Heart left ventricle (tissue), 16 donors: ENCODE measurements at regions not wholly inside any gene's neighbourhood (a gene's known extent, or its start where the extent isn't known, plus 50 kb on each side); places are given as distances from the start of the nearest gene placed in this dataset.

Source experiments
- ATAC-seq, 4 donors: fragments of 200-7000 bp; cut with Tn5 transposase; one replicate each; pipeline ENCODE4 v1.9.1; 2020 to 2022; ENCODE audit warnings: moderate library complexity in 4 of 4, mild to moderate bottlenecking in 3 of 4, moderate number of reproducible peaks in 1 of 4
- DNase-seq, 5 donors: peaks; one replicate each; pipeline ENCODE4 v3.0.0-alpha.2; 2020
- H3K27ac ChIP-seq, 12 donors: fragments of 200-600 bp; sonication (generic) in 4 of 12; one replicate each; pipeline versions ENCODE4 v1.5.0 to v1.8.0; 2016 to 2022; ENCODE audit warnings: mild to moderate bottlenecking in 2 of 12
- H3K27me3 ChIP-seq, 9 donors: fragments of 200-600 bp; sonication (generic) in 2 of 9; one replicate each; pipeline versions ENCODE4 v1.5.1 to v1.8.0; 2016 to 2022; ENCODE audit warnings: mild to moderate bottlenecking in 3 of 9
- H3K36me3 ChIP-seq, 9 donors: fragments of 200-600 bp; sonication (generic) in 2 of 9; one replicate each; pipeline versions ENCODE4 v1.5.0 to v1.8.0; 2018 to 2022; ENCODE audit warnings: mild to moderate bottlenecking in 2 of 9
- H3K4me1 ChIP-seq, 12 donors: fragments of 200-600 bp; sonication (generic) in 4 of 12; one replicate each; pipeline versions ENCODE4 v1.5.0 to v1.8.0; 2016 to 2022; ENCODE audit warnings: mild to moderate bottlenecking in 3 of 12
- H3K4me3 ChIP-seq, 12 donors: fragments of 200-600 bp; sonication (generic) in 4 of 12; one replicate each; pipeline versions ENCODE4 v1.5.0 to v1.8.0; 2017 to 2022; ENCODE audit warnings: mild to moderate bottlenecking in 9 of 12, moderate library complexity in 4 of 12
- H3K9me3 ChIP-seq, 12 donors: fragments of 200-600 bp; sonication (generic) in 4 of 12; one replicate each; pipeline versions ENCODE4 v1.5.0 to v1.8.0; 2016 to 2022; ENCODE audit warnings: mild to moderate bottlenecking in 1 of 12
- POLR2A ChIP-seq, 2 donors: fragments of 450-650 bp; IDR thresholded peaks; one replicate each; pipeline ENCODE4 v1.6.1; 2017; ENCODE audit warnings: antibody characterized with exemption in 2 of 2, mild to moderate bottlenecking in 2 of 2, moderate library complexity in 2 of 2
- WGBS, 4 donors: extraction: QIAGEN DNeasy Blood & Tissue Kit in 2 of 4; methylation state at CpG; one replicate each; pipeline versions ENCODE4 v1.1.5 to v1.1.7; 2013 to 2018; 5-methylcytosine and 5-hydroxymethylcytosine counted together
- intact Hi-C, 10 donors: fragments of 100-400 bp; cut with DNase I; formaldehyde crosslinking; loops; one replicate each; pipeline versions ENCODE4 v1.11.1 to v1.14.2; 2022
- TF ChIP-seq, protein P1 (sequence below), 12 donors: fragments of 200-600 bp; sonication (generic) in 4 of 12; IDR thresholded peaks; one replicate each; pipeline versions ENCODE4 v1.5.0 to v1.8.0; 2018 to 2022; ENCODE audit warnings: antibody characterized with exemption in 12 of 12, mild to moderate bottlenecking in 5 of 12
- donor health status: ischemic (EF 13 %, LVEDD 7.1; RV severe dilation, severe dysfunction).
- donor health status: healthy with polysubstance abuse.
- donor health status: DM: no; HTN: yes; CAD: no.
- donor health status: DM: no; HTN: no; CAD: no.
- donor health status: ischemic (EF 25% LVEDD 6.9; RV normal size, moderate dysfunction).
- donor health status: ischemic (EF 25% LVEDD 5.7; RV mildly dilated, moderate dysfunction).
- donor health status: healthy.
- donor health status: DM: yes; HTN: yes; CAD: no.
- donor health status: ischemic (EF 35%, LVEDD 5.7; RV mildly dilated, moderate dysfunction).
- donor health status: nonischemic (EF 11% LVEDD 7.7; RV severe dilation, severe dysfunction).
- donor health status: DM: yes; HTN: yes; CAD: no.
- donor health status: PGD.
- donor health status: ischemic (EF 29% LVEDD 5.4; RV normal size, mild dysfunction).
- donor health status: nonischemic (EF 23%, LVEDD 6.1; RV moderate dilation, normal function).

DNA sequence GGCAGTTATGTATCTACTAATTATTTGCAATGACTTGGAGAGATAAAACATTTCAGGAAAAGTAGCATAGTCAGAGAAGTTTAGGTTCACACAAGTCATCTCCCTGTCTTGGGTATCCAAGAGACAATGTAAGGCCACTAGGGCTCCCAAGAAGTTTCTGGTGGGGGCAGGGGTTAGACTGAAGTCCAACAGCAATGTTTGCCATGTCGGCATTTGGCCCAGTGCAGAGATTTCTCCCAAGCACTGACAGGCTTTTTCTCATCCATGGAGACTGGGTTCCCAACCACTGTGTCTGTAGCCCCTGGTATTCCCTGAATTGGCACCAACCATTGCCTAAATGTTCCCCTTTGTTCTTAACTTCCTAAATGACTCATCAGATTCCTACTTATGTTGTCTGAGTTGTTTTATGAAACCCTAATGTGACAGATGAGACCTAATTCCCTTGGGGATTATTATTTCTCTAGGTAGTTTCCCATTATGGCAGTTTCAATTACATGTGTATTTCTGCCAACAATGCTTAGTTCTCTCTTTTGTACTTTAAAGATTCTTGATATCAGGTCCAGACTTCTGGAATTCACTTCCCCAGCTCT is 103.6 kb upstream of the EGFLAM start:
- intact Hi-C loops: no loop called here
- DNase-seq (no peak), ATAC-seq (no peak)
- TF ChIP-seq POLR2A (IDR thresholded peaks at IDR 0.05): no peak
- TF ChIP-seq, protein P1, sequence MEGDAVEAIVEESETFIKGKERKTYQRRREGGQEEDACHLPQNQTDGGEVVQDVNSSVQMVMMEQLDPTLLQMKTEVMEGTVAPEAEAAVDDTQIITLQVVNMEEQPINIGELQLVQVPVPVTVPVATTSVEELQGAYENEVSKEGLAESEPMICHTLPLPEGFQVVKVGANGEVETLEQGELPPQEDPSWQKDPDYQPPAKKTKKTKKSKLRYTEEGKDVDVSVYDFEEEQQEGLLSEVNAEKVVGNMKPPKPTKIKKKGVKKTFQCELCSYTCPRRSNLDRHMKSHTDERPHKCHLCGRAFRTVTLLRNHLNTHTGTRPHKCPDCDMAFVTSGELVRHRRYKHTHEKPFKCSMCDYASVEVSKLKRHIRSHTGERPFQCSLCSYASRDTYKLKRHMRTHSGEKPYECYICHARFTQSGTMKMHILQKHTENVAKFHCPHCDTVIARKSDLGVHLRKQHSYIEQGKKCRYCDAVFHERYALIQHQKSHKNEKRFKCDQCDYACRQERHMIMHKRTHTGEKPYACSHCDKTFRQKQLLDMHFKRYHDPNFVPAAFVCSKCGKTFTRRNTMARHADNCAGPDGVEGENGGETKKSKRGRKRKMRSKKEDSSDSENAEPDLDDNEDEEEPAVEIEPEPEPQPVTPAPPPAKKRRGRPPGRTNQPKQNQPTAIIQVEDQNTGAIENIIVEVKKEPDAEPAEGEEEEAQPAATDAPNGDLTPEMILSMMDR (IDR thresholded peaks at IDR 0.05): no peak
- Histone ChIP-seq H3K27ac (no peak overlapping the region), H3K36me3 (no peaks in the 10 kb centered on the region), H3K4me3 (no peak overlapping the region), H3K9me3 (no peaks in the 10 kb centered on the region), H3K4me1 (no peaks in the 10 kb centered on the region), H3K27me3 (peaks cover 0 to 14% (median 0%) of the 10 kb centered on the region in 9 donors)
- WGBS, 4 donors: 74 to 94% (median 84%) methylated on average over 1 of the region's 1 CpG

DNA sequence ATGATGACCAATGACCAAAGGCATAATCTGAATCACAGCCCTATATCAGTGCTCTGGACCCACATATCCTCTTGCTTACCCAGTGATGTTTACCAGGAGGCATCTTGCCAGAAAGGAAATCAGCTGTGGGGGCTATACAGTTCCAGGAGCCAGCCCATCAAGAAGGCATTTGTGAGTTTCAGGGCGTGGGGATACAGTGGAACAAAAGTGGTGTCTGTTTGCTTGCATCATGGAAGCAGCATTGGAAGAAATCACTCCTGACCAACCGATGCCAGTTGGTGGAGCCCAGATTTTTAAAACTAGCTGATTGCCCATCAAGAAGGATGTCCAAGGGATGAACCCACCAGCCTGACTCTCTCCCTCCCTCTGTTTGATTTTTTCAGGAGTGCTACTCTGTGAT is 106.5 kb upstream of the EGFLAM start:
- no peak overlapping the region for H3K4me3 ChIP-seq
- TF ChIP-seq POLR2A (IDR thresholded peaks at IDR 0.05): no peak
- TF ChIP-seq, protein P1 (IDR thresholded peaks at IDR 0.05): no peak
- H3K27ac ChIP-seq: no peak overlapping the region
- H3K36me3 ChIP-seq: no peaks in the 10 kb centered on the region
- 50 to 75% (median 65%) methylated on average over 2 of the region's 2 CpGs for WGBS, 4 donors
- ATAC-seq (no peak), DNase-seq (no peak)
- peaks cover 0 to 14% (median 0%) of the 10 kb centered on the region in 9 donors for H3K27me3 ChIP-seq
- intact Hi-C loops: no loop called here
- no peaks in the 10 kb centered on the region for H3K4me1 ChIP-seq
- H3K9me3 ChIP-seq: no peaks in the 10 kb centered on the region

DNA sequence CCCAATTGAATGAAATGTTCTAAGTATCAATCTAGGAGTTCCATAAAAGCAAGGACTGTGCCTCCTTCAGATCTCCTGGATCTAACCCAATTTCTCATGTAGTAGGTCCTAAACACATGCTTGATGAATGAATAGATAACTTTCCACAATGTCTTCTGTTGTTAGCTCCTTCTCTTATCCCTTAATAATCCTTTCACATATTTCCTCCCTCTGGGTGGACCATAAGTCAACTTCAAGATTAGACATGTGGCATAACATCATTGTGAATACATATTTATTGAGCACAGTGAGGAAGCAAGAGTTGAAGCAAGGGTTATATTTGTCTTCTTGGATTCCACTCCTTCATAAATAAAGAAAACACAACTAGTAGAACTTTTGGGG is 108.6 kb upstream of the EGFLAM start:
- no peak overlapping the region for H3K27ac ChIP-seq
- no peaks in the 10 kb centered on the region for H3K36me3 ChIP-seq
- intact Hi-C loops: no loop called here
- no peak overlapping the region for H3K4me3 ChIP-seq
- no peaks in the 10 kb centered on the region for H3K9me3 ChIP-seq
- H3K4me1 ChIP-seq: no peaks in the 10 kb centered on the region
- TF ChIP-seq POLR2A (IDR thresholded peaks at IDR 0.05): no peak
- TF ChIP-seq, protein P1 (IDR thresholded peaks at IDR 0.05): no peak
- ATAC-seq (no peak), DNase-seq (no peak)
- H3K27me3 ChIP-seq: peaks cover 0 to 14% (median 0%) of the 10 kb centered on the region in 9 donors

DNA sequence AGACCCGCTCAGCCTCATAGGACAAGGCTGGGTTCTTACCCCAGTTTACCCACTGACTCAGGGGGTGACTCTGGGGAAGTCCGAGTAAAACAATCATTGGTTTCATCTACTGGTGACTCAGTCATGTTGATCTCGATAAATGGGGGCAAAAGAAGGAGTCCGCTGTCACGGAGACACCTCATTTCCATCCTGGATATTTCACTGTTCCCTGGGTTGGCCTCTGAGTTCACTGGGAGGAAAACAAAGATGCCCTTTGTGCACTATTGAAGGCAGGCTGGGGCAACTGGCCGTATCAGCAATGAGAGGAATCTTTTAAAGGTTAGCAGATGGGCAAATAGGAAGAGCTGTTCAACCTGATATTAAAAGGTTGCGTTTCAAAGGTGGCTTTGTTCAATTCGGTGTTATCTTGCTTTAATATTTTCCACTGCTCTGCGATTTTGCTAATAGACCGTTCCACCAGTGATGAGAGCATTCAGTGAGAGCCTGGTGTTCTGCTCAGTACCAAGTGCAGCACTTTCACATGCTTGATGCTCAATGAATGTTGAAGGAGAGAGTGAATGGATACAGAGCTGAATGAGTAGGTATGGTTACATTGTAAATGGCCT is 110.2 kb upstream of the EGFLAM start:
- ATAC-seq: no peak

More for the DNA sequence above, 110.2 kb upstream of the EGFLAM start:
- intact Hi-C loops: no loop called here
- DNase-seq: no peak
- TF ChIP-seq, protein P1 (IDR thresholded peaks at IDR 0.05): no peak
- TF ChIP-seq POLR2A (IDR thresholded peaks at IDR 0.05): no peak
- Histone ChIP-seq H3K36me3 (no peaks in the 10 kb centered on the region), H3K27me3 (peaks cover 0 to 8% (median 0%) of the 10 kb centered on the region in 9 donors), H3K4me1 (no peaks in the 10 kb centered on the region), H3K27ac (no peak overlapping the region), H3K4me3 (no peak overlapping the region), H3K9me3 (no peaks in the 10 kb centered on the region)
- WGBS, 4 donors: 76 to 85% (median 80%) methylated on average over 10 of the region's 10 CpGs
